ENCODE measurements at regions not wholly inside any gene's neighbourhood (a gene's known extent, or its start where the extent isn't known, plus 50 kb on each side); places are given as distances from the start of the nearest gene placed in this dataset.

DNA sequence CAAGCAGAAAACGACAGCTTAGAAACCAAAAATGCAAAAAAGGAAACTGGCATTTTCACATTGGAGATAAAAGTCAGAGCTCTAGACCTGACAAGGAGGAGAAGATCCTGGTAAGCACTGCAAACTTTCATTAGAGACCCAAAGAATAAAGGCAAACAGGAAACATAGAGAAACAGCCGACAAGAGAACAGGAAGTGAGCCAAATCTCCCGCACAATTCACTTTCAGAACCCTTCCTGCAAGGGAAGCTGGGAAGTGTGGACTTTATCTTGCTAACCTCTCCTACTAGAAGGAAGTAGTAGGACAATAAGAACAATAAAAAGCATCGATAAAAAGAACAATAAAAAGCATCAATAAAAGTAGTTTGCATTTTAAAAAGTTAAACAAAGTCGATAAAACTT lies 417.8 kb upstream of the SPHKAP start:
- intact Hi-C loops (cut with DNase I; ENCODE audit: low total_unique reads), result no loop called here
- TF ChIP-seq, protein P1, sequence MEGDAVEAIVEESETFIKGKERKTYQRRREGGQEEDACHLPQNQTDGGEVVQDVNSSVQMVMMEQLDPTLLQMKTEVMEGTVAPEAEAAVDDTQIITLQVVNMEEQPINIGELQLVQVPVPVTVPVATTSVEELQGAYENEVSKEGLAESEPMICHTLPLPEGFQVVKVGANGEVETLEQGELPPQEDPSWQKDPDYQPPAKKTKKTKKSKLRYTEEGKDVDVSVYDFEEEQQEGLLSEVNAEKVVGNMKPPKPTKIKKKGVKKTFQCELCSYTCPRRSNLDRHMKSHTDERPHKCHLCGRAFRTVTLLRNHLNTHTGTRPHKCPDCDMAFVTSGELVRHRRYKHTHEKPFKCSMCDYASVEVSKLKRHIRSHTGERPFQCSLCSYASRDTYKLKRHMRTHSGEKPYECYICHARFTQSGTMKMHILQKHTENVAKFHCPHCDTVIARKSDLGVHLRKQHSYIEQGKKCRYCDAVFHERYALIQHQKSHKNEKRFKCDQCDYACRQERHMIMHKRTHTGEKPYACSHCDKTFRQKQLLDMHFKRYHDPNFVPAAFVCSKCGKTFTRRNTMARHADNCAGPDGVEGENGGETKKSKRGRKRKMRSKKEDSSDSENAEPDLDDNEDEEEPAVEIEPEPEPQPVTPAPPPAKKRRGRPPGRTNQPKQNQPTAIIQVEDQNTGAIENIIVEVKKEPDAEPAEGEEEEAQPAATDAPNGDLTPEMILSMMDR (IDR thresholded peaks at IDR 0.05 in 4 of 5, conservative IDR thresholded peaks at IDR 0.05 in 1 of 5), result no peak
- no peak for TF ChIP-seq POLR2A (IDR thresholded peaks at IDR 0.05)
- H3K4me1 ChIP-seq, result no peaks in the 10 kb centered on the region
- DNase-seq, result no peak
- no peak overlapping the region for H3K27ac ChIP-seq
- no peaks in the 10 kb centered on the region for H3K9me3 ChIP-seq
- no peaks in the 10 kb centered on the region for H3K27me3 ChIP-seq
- in situ Hi-C loops (cut with MboI; ENCODE audit: low sequenced_read_pairs in 4 of 4), result no loop called here
- H3K4me3 ChIP-seq, result no peak overlapping the region
- ATAC-seq, result no peak
- H3K36me3 ChIP-seq, result no peaks in the 10 kb centered on the region

GRCh38 chr2:228597032-228597431 lies 415.5 kb upstream of the SPHKAP start:
- in situ Hi-C loops (cut with MboI; ENCODE audit: low sequenced_read_pairs in 4 of 4) (no loop called here), intact Hi-C loops (cut with DNase I; ENCODE audit: low total_unique reads) (no loop called here)
- H3K4me1 ChIP-seq, result no peaks in the 10 kb centered on the region
- H3K27ac ChIP-seq, result no peak overlapping the region
- no peaks in the 10 kb centered on the region for H3K27me3 ChIP-seq
- TF ChIP-seq, protein P1 (IDR thresholded peaks at IDR 0.05 in 4 of 5, conservative IDR thresholded peaks at IDR 0.05 in 1 of 5), result no peak
- TF ChIP-seq POLR2A (IDR thresholded peaks at IDR 0.05), result no peak
- H3K9me3 ChIP-seq, result no peaks in the 10 kb centered on the region
- ATAC-seq, result no peak
- H3K4me3 ChIP-seq, result no peak overlapping the region
- no peaks in the 10 kb centered on the region for H3K36me3 ChIP-seq
- no peak for DNase-seq

DNA sequence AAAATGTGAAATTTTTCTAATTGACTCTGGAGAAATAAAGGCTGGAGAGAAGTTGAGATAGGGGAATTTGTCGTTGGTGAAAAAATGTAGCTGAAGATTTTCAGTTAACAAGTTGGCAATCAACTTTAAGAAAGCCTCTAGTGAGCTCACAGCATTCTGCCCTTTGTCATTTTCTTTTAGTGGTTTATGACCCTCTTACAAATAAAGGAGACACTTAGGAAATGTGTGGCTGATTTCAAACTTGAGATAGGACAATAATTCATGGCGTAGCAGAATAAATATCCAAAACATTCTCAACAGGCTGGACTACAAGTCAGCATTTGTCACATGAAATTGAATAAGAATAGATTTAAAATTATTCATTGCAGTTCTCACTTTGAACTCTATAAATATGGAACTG lies 412.5 kb upstream of the SPHKAP start:
- no peak for DNase-seq
- TF ChIP-seq, protein P1 (IDR thresholded peaks at IDR 0.05 in 4 of 5, conservative IDR thresholded peaks at IDR 0.05 in 1 of 5), result no peak
- no peak for TF ChIP-seq POLR2A (IDR thresholded peaks at IDR 0.05)
- no peaks in the 10 kb centered on the region for H3K27me3 ChIP-seq
- H3K27ac ChIP-seq, result no peak overlapping the region
- in situ Hi-C loops (cut with MboI; ENCODE audit: low sequenced_read_pairs in 4 of 4) (no loop called here), intact Hi-C loops (cut with DNase I; ENCODE audit: low total_unique reads) (no loop called here)
- no peaks in the 10 kb centered on the region for H3K36me3 ChIP-seq
- no peak overlapping the region for H3K4me3 ChIP-seq
- no peaks in the 10 kb centered on the region for H3K9me3 ChIP-seq
- H3K4me1 ChIP-seq, result no peaks in the 10 kb centered on the region
- ATAC-seq, result no peak

- no peaks in the 10 kb centered on the region for H3K4me1 ChIP-seq
- DNase-seq (no peak), ATAC-seq (no peak)
- no peaks in the 10 kb centered on the region for H3K9me3 ChIP-seq
- H3K27ac ChIP-seq, result no peak overlapping the region
- H3K27me3 ChIP-seq, result no peaks in the 10 kb centered on the region
- in situ Hi-C loops (cut with MboI; ENCODE audit: low sequenced_read_pairs in 4 of 4) (no loop called here), intact Hi-C loops (cut with DNase I; ENCODE audit: low total_unique reads) (no loop called here)
- TF ChIP-seq, protein P1 (IDR thresholded peaks at IDR 0.05 in 4 of 5, conservative IDR thresholded peaks at IDR 0.05 in 1 of 5), result no peak
- no peak for TF ChIP-seq POLR2A (IDR thresholded peaks at IDR 0.05)
- no peak overlapping the region for H3K4me3 ChIP-seq
- H3K36me3 ChIP-seq, result no peaks in the 10 kb centered on the region
These were observed 411.4 kb upstream of the SPHKAP start for GRCh38 chr2:228592925-228593324.

- H3K27ac ChIP-seq, result no peak overlapping the region
- in situ Hi-C loops (cut with MboI; ENCODE audit: low sequenced_read_pairs in 4 of 4) (no loop called here), intact Hi-C loops (cut with DNase I; ENCODE audit: low total_unique reads) (no loop called here)
- H3K36me3 ChIP-seq, result no peaks in the 10 kb centered on the region
- no peak overlapping the region for H3K4me3 ChIP-seq
- H3K4me1 ChIP-seq, result no peaks in the 10 kb centered on the region
- TF ChIP-seq, protein P1 (IDR thresholded peaks at IDR 0.05 in 4 of 5, conservative IDR thresholded peaks at IDR 0.05 in 1 of 5), result no peak
- DNase-seq (no peak), ATAC-seq (no peak)
- H3K9me3 ChIP-seq, result no peaks in the 10 kb centered on the region
- H3K27me3 ChIP-seq, result no peaks in the 10 kb centered on the region
These were observed 409.2 kb upstream of the SPHKAP start for GRCh38 chr2:228590681-228591080.
